ENCODE measurements at regions not wholly inside any gene's neighbourhood (a gene's known extent, or its start where the extent isn't known, plus 50 kb on each side); places are given as distances from the start of the nearest gene placed in this dataset.

DNA sequence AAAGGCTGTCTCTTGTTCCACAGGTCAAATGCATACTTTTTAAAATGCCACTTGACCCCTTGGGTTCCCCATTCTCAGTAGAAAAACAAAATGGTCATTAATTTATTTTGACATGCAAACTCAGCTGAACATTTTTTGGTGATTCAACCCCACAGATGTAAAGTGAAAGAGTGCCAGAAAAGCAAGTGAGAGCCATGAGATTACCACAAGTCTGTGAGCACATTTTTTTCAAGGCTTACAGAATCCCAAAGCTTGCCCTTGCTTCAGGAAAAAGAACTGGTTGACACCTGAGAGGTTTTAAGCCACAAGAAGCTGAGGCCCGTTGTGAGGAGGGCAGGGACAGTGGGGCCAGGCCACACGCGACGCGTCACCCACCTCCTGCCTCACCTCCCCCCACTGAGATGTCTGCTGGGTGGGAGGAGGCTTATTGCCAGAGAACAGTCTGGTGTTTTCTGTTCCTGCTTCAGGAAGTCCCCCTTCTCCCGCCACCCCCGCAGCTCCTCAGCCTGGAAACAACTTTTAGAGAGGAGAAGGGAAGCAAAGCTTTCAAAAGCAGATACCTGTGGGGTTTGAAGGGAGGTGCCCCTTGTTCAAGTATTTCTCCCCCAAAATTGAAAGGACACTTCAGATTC lies 70.4 kb upstream of the CYP1B1 start (continued):
- TF ChIP-seq ZNF408 (CRISPR knock-in tag; IDR thresholded peaks at IDR 0.05; ENCODE audit: low read depth) (no peak), JUN (IDR thresholded peaks at IDR 0.05; ENCODE audit: borderline replicate concordance, low read depth, low read length) (no peak), JUN (CRISPR knock-in tag; IDR thresholded peaks at IDR 0.05; ENCODE audit: borderline replicate concordance) (no peak), MEF2A (IDR thresholded peaks at IDR 0.05; ENCODE audit: control insufficient read depth, low read depth, low read length) (no peak), ZNF354B (CRISPR knock-in tag; IDR thresholded peaks at IDR 0.05) (no peak), FOXK1 (CRISPR knock-in tag; IDR thresholded peaks at IDR 0.05; ENCODE audit: borderline replicate concordance) (no peak), ASH1L (IDR thresholded peaks at IDR 0.05; ENCODE audit: borderline replicate concordance, low read depth, partially characterized antibody) (no peak), POLR2A (conservative IDR thresholded peaks at IDR 0.05) (no peak), ADNP (tag; IDR thresholded peaks at IDR 0.05) (no peak), ZNF143 (CRISPR knock-in tag; IDR thresholded peaks at IDR 0.05) (no peak), ZNF561 (CRISPR knock-in tag; conservative IDR thresholded peaks at IDR 0.05) (no peak), RBM17 (IDR thresholded peaks at IDR 0.05; ENCODE audit: borderline replicate concordance, low read depth, low read length) (no peak), ZBTB17 (CRISPR knock-in tag; IDR thresholded peaks at IDR 0.05) (no peak), DNMT1 (IDR thresholded peaks at IDR 0.05) (no peak), CEBPZ (IDR thresholded peaks at IDR 0.05; ENCODE audit: borderline replicate concordance, low read depth, low read length) (no peak), CBX2 (IDR thresholded peaks at IDR 0.05; ENCODE audit: insufficient read depth, low read length, poor library complexity, severe bottlenecking) (no peak), E4F1 (CRISPR knock-in tag; IDR thresholded peaks at IDR 0.05; ENCODE audit: borderline replicate concordance) (no peak), PHB (CRISPR knock-in tag; IDR thresholded peaks at IDR 0.05) (no peak), FUS (optimal IDR thresholded peaks at IDR 0.05; ENCODE audit: low read depth, low read length) (no peak)
- TF ChIP-seq, protein P1, sequence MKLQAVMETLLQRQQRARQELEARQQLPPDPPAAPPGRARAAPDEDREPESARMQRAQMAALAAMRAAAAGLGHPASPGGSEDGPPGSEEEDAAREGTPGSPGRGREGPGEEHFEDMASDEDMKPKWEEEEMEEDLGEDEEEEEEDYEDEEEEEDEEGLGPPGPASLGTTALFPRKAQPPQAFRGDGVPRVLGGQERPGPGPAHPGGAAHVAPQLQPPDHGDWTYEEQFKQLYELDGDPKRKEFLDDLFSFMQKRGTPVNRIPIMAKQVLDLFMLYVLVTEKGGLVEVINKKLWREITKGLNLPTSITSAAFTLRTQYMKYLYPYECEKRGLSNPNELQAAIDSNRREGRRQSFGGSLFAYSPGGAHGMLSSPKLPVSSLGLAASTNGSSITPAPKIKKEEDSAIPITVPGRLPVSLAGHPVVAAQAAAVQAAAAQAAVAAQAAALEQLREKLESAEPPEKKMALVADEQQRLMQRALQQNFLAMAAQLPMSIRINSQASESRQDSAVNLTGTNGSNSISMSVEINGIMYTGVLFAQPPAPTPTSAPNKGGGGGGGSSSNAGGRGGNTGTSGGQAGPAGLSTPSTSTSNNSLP (IDR thresholded peaks at IDR 0.05; ENCODE audit: borderline replicate concordance, low read depth, low read length), result no peak

All from K562 (cell line).